EL (cell line): ENCODE measurements at regions not wholly inside any gene's neighbourhood (a gene's known extent, or its start where the extent isn't known, plus 50 kb on each side); places are given as distances from the start of the nearest gene placed in this dataset.
"Not testable (repeated sequence)": the region's sequence is repeated elsewhere in the genome, so short reads cannot be mapped to it uniquely, and the experiment has no call there.

Experiments used
- DNase-seq: peaks from one replicate; pipeline ENCODE4 v3.0.0-alpha.2; 2016

GRCh38 chrX:42832764-42833549, 55.0 kb upstream of the PPP1R2C start:
- no peak for DNase-seq

GRCh38 chrX:42833550-42833940, 55.6 kb upstream of the PPP1R2C start:
- DNase-seq, result not testable (repeated sequence)

GRCh38 chrX:42837101-42837726, 59.3 kb upstream of the PPP1R2C start:
- DNase-seq, result no peak

GRCh38 chrX:42837747-42838146, 59.8 kb upstream of the PPP1R2C start:
- no peak for DNase-seq

DNA sequence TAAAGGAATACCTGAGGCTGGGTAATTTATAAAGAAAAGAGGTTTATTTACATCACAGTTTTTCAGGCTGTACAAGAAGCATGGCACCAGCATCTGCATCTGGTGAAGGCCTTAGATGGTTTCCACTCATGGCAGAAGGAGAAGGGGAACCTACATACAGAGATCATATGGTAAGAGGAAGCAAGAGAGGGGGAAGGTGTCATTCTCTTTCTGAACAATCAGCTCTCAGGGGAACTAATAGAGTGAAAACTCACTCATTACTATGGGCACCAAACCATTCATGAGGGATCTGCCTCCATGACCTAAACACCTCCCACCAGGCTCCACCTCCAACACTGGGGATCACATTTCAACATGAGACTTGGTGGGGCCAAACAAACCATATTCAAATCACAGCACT, 61.7 kb upstream of the PPP1R2C start:
- DNase-seq, result no peak

DNA sequence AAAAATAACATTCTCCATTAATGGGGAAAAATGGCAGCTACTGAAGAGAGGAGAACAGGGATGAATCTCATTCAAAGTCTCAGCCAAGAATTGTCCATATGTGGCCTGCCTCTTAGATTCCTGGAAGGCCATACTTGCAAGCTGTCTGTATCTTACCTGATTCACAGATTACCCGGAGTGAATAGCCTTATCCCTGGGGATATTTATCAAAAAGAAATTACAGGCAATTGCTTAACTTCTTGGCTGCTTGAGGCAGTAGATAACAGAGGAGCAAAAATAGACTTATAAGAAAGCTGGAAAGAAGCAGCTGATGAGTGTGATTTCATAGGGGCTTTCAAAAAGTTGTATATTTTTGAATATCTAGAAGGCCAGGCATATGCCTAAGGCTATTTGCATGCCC, 68.8 kb upstream of the PPP1R2C start:
- no peak for DNase-seq

GRCh38 chrX:42855259-42855658, 77.3 kb upstream of the PPP1R2C start:
- DNase-seq, result no peak

DNA sequence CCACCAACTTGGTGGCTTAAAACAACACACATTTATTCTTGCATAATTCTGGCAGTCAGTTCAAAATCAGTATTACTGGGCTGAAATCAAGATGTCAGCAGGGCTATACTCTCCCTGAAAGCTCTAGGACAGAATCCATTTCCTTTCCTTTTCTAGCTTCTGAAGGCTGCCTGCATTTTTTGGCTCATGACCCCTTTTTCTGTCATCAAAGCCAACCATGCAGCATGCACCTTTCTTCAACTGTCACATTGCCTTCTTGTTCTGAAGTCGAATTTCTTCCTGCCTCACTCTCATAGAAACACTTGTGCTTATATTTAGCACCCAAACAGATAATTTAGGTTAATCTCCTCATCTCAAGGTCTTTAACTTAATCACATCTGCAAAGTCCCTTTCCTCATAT, 79.8 kb upstream of the PPP1R2C start:
- DNase-seq, result no peak

GRCh38 chrX:42869011-42869410, 91.0 kb upstream of the PPP1R2C start:
- DNase-seq, result no peak

DNA sequence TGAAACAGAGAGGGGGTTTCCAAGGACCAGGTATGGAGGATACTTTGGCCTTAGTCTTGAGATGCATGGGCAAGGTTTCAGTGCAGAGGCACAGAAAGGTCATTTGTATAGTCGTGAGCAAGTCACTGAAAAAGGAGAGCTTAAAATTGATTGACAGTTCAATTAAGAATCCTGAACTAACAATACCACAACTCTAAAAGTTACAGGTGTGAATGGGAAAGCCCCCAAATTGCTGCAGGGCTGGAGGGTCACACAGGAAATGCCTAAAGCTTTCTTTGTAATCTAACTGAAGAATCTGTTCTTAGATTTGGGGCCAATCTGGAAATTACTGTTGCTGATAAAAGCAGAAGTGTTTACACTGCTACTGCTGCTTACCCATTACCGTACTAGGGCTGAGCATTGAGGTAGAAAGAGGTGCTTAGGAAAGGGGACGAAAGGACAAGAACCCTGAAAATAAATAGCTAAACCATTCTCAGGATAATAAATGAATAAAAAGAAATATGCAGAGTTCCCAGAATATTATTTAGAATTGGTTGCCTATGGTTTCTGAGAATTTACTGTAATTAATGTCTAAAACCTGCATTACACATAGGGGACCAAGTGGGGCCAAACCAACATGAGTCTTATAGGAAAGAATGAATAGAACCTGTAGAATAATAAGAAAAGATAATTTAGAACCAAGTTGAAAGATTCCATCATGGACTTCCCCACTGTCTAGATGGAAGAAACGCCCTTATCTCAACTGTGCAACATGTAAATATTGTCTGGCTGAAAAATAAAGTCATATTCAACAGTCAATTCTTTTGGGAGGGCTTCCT, 91.9 kb upstream of the PPP1R2C start:
- DNase-seq, result no peak

GRCh38 chrX:42886519-42886918, 108.6 kb upstream of the PPP1R2C start:
- no peak for DNase-seq

DNA sequence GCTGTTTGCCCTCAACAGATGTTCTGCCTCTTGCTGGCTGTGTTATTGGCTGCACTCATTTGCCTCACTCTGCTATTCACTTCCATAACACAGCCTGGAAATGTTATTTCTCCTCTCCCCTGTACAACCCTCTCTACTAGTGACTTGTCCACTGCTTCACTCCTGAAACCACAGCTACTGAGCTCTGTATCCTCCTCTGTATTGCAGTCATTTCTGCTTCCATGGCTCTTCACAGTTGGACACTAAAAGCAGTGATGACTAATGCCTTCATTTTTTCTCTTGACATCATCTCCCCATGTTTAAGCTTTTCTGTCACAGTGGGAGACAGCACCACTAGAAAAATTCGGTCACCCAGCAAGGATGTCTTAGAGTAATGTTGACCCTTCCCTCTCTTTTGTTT, 123.0 kb upstream of the PPP1R2C start:
- DNase-seq, result no peak

GRCh38 chrX:42902513-42902912, 124.5 kb upstream of the PPP1R2C start:
- no peak for DNase-seq

GRCh38 chrX:42920752-42921151, 142.8 kb upstream of the PPP1R2C start:
- no peak for DNase-seq

DNA sequence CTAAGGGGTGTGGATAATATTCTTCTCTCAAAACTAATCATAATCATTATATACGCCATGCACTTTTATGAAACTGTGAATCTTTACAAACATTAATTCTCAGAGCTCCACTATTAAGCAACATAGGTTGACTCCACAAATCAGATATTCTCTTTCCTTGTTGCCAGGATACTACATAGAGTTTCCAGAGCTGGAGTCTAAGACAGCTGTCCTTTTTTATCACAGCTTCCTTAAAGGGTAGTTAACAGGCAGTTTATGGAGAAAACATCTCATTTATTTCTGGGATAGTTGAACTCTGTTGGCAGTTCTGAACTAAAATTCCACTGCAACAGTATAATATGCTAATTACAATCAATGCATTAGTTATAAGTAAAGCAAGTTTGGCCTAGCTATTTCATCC, 152.1 kb upstream of the PPP1R2C start:
- no peak for DNase-seq

GRCh38 chrX:42930951-42931350, 153.0 kb upstream of the PPP1R2C start:
- DNase-seq, result no peak

GRCh38 chrX:42933187-42933586, 155.2 kb upstream of the PPP1R2C start:
- no peak for DNase-seq

GRCh38 chrX:42934020-42934726, 156.2 kb upstream of the PPP1R2C start:
- DNase-seq, result no peak

DNA sequence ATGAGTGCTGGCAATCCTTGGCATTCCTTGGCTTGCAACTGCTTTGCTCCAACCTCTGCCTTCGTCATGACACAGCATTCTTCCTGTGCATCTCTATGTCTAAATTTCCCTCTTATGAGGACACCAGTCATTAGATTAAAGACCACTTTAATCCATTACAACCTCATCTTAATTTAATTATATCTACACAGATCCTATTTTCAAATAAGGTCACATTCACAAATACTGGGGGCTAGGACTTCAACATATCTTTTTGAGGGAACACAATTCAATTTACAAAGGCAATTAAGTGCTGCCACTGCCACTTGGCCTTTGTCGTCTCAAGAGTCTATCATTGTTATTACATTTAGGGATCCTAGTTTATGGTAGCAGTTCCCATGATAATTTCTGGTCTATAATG, 163.7 kb upstream of the PPP1R2C start:
- no peak for DNase-seq

DNA sequence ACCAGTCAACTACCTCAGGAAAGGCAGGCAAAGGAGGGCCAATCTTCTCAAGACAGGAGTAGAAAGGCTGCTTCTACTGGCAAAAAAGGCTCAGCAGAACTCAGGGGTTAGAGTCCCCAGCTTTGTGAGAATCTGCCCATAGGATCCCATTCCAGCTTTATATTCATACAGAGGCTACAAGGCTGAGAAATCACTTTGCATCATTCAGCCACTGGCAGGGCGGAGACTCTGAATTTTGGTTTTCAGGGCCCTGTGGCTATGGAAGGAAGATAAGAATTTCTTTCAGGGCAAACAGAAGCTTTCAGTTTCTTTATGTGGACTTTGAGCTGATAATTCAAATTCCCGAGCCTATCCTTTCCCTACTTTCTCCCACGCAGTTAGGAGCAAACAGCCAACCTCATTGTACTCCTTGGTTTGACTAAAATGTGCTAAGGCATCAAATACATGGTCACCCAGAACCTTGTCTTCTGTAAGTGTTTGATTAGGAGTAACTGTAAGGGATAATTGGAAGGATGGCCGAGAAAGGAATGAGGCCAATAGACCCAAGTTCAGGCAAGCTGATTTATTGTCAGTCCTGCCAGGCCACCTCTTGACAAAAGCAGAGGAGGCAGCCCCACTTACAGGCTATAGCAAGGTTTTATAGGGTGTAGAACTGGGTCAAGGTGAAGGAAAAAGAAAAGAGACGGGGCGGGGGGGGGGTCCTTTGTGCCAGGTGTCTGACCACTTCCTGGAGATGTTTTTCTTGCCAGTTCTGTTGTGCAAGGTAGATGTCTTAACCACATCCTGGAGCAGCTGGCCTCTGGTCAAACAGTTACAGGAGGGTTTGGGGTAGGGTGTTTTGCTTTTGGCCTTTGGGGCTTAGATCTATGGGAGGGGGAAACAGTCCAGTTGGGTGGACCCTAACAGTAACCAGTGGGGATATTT, 165.3 kb upstream of the PPP1R2C start:
- DNase-seq, result no peak

DNA sequence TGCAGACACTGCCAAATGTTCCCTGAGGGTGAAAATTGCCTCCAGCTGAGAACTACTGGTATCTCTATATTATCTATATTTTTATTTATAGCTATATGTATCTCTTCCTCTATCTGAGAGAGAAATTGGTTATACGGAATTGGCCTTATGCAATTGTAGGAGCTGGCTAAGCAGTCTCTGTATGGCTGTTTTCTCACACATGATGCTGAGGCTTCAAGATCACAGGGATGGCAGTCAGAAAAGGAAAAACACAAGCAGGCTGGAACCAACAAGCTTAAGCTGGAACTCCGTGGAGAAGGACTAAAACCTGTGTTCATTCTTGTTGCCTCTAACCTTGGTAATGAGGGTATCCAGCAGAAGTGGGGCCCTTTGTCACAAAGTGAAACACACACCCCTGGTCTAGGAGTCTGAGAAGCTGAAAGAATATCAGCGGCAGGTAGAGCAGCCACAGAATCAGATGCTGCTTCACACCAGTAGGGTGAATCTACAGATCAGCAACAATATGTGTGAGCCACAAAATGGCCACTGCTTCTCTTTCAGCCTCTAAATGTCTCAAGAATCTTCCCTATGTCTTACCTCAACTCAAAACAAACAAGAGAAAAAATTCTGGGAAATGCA, 166.5 kb upstream of the PPP1R2C start:
- no peak for DNase-seq
